K562 (cell line): ENCODE measurements at regions not wholly inside any gene's neighbourhood (a gene's known extent, or its start where the extent isn't known, plus 50 kb on each side); places are given as distances from the start of the nearest gene placed in this dataset.

ENCODE experiments used
- ELF4 ChIP-seq: fragments of 450-650 bp; formaldehyde crosslinking; IDR thresholded peaks from 2 replicates; pipeline ENCODE4 v1.4.0; 2022; ENCODE audit warnings: missing genetic modification characterization
- MEF2A ChIP-seq: IDR thresholded peaks from 2 replicates; pipeline ENCODE4 v1.6.1; 2011; ENCODE audit warnings: low read depth, mild to moderate bottlenecking, low read length, moderate library complexity; ENCODE audit not compliant: control insufficient read depth
- ZNF655 ChIP-seq: fragments of 250-450 bp; sonication (Bioruptor Pico); IDR thresholded peaks from 2 replicates; pipeline ENCODE4 v1.5.0; 2021

- TF ChIP-seq ZNF655 (CRISPR knock-in tag) (no peak), ELF4 (CRISPR knock-in tag) (no peak), MEF2A (no peak)
Observed at GRCh38 chr2:64277101-64277849, 133.1 kb upstream of the PELI1 start.
